AG10803 (cell line): ENCODE measurements at regions not wholly inside any gene's neighbourhood (a gene's known extent, or its start where the extent isn't known, plus 50 kb on each side); places are given as distances from the start of the nearest gene placed in this dataset.
A peak's percentile ranks its signal among the peaks of the same experiment; 100 is the strongest.

ENCODE experiments used
- DNase-seq: peaks from one replicate; pipeline ENCODE4 v3.0.0; 2010; ENCODE audit warnings: low read depth
- H3K4me3 ChIP-seq: 2 replicates; pipeline ENCODE4 v1.5.1; 2011; ENCODE audit warnings: mild to moderate bottlenecking, low read length, control low read depth
- TF ChIP-seq, protein P1 (sequence below): conservative IDR thresholded peaks from 2 replicates; pipeline ENCODE4 v1.5.1; 2011; ENCODE audit warnings: mild to moderate bottlenecking, low read length, control low read depth, inconsistent platforms

DNA sequence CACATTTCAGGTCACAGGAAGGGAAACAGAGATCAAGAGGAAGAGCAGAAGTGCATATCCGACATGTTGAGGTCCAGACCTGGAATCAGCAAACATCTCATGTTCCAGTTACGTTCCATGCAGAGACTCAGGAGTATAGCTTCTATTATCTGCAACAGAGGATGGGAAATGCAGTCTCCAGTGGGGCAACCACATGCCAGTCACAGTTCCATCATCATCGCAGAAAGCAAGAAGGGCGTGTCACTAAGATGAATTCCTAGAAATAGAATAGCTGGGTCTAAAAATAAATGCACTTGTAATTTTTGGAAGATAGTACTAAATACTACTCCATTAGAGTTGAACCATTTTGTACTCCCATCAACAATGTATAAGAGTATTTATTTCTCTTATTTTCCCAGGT lies 133.2 kb upstream of the MDFIC start:
- no peak overlapping the region for H3K4me3 ChIP-seq
- TF ChIP-seq, protein P1, sequence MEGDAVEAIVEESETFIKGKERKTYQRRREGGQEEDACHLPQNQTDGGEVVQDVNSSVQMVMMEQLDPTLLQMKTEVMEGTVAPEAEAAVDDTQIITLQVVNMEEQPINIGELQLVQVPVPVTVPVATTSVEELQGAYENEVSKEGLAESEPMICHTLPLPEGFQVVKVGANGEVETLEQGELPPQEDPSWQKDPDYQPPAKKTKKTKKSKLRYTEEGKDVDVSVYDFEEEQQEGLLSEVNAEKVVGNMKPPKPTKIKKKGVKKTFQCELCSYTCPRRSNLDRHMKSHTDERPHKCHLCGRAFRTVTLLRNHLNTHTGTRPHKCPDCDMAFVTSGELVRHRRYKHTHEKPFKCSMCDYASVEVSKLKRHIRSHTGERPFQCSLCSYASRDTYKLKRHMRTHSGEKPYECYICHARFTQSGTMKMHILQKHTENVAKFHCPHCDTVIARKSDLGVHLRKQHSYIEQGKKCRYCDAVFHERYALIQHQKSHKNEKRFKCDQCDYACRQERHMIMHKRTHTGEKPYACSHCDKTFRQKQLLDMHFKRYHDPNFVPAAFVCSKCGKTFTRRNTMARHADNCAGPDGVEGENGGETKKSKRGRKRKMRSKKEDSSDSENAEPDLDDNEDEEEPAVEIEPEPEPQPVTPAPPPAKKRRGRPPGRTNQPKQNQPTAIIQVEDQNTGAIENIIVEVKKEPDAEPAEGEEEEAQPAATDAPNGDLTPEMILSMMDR, result no peak
- no peak for DNase-seq

DNA sequence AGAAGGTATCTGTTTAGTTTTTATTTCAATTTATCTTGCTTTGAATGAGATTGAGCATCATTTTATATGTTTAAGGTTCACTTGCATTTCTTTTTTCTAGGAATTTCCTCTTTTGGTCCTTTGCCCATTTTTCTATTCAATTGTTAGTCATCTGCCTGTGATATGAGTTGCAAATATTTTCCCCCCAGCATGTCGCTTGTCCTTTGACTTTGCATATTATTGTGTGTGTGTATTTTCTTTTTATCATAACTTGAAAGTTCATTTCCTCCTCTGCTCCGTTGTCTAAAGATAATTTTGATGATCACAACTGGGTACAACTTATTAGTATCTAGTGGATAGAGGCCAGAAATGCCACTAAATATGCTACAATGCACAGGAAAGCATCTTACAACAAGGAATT lies 132.7 kb upstream of the MDFIC start:
- TF ChIP-seq, protein P1, result no peak
- no peak overlapping the region for H3K4me3 ChIP-seq
- DNase-seq, result peak; percentile 7

DNA sequence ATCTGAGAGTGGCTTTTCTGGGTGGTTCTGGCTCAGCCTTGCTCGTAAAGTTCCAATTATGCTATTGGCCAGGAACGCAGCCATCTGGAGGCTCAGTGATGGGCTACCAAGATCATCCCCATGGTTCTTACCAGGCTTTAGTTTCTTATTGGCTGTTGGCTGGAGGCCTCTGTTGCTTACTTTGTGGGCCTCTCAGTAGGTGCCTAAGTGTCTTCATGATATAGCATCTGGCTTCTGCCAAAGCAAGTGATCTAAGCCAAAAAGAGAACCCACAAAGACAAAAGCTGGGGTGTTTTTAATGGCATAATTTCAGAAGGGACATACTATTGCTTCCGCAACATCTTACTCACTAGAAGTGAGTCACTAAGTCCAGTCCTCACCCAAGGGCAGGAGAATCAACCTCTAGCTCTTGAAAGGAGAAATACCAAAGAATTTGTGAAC lies 132.0 kb upstream of the MDFIC start:
- TF ChIP-seq, protein P1, result no peak
- H3K4me3 ChIP-seq, result no peak overlapping the region
- DNase-seq, result peak; percentile 90

DNA sequence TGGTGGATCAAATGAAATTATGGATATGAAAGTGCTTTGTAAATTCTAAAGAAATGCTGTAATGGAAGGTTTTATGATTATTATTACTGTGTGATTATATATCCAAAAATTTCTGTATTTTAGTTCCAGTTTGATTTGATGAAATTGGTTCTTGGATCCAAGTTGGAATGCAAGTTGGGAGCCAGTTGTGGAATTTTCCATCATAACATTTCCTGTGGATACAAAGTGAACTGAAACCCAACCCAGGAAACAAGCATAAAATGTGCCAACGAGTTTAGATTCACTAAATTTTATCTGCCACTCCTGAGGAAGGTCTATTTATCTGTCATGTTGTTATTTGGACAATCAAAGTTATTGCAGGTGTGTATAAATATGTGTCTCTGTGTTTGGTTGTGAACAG lies 131.4 kb upstream of the MDFIC start:
- DNase-seq, result peak; percentile 9
- TF ChIP-seq, protein P1, result no peak
- no peak overlapping the region for H3K4me3 ChIP-seq

DNA sequence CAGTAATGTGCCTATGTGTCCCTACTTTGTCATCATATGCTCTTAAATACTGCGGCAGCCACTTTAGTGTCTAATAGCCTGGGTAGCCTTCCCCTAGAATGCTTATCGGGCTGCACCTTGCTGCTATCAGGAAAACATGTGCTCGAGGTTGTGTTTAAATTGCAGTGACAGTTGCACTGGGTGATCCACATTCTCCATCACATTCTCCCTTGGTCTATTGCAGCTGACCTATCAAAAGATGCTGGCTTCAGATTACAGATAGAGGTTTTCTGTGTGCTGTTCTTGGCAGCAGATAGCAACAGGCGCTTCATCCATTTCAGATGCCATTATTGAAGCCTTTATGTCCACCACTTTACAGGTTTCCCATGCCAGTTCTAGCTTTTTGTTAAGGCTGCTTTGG lies 130.1 kb upstream of the MDFIC start:
- no peak overlapping the region for H3K4me3 ChIP-seq
- no peak for DNase-seq
- TF ChIP-seq, protein P1, result no peak

DNA sequence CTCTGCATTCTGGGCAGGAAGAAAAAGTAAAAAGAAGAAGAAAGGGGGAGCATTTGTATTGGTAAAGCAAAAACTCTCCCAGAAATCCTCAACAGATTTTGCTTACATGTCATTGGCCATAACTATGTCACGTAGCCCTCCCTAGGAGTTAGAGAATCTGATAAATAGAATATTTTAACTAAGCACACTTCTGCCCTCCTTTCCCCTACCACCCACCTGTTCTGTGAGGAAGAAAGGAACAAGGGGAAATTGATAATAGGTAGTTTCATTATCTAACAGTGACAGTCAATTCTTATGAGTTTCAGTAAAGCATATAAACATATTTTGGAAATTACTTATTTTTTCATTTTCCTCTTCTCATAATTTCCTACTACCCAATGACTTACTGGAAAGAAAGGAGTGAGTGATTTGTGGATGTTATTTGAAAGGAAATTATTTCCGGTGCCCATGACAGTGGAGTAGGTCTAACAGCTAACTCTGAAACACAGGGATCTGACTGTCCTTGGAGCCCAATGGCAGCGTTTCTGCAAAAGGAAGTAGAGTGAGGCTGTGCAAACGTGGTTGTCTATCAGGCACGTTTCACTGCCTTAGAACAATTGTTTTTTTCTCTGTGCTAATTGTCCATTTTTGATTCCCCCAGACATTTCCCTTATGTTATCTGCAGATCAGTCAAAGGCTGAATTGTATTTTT lies 128.6 kb upstream of the MDFIC start:
- no peak for DNase-seq
- TF ChIP-seq, protein P1, result no peak
- H3K4me3 ChIP-seq, result no peak overlapping the region

DNA sequence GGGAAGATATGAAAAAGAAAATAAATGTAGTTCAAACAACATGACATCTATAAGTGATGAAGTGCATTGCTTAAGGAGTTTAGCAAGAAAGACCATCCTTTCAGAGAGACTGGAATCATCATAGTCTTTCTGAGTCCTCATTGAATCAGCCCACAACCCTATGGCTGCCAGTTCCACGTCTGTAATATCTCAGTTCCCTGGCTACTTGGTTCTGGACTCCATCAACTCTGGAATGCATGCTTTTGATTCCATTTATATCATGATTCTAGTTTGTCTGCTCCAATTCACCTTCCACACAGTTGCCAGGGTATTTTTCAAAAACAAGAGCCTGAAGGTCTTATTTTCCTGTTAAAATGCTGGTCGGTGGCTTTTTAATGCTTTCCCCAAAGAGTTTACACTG lies 126.4 kb upstream of the MDFIC start:
- TF ChIP-seq, protein P1, result no peak
- DNase-seq, result no peak
- no peak overlapping the region for H3K4me3 ChIP-seq
